ENCODE measurements at regions not wholly inside any gene's neighbourhood (a gene's known extent, or its start where the extent isn't known, plus 50 kb on each side); places are given as distances from the start of the nearest gene placed in this dataset.
"Not testable (repeated sequence)": the region's sequence is repeated elsewhere in the genome, so short reads cannot be mapped to it uniquely, and the experiment has no call there.

GRCh38 chr3:75432466-75432865, 231.7 kb upstream of the FRG2C start:
- H3K4me1 Mint-ChIP-seq (ENCODE audit: unreplicated experiment): peaks cover 44% of the 10 kb centered on the region
- peak overlapping the region; percentile 15 for H3K4me3 Mint-ChIP-seq (ENCODE audit: unreplicated experiment)
- H3K27me3 Mint-ChIP-seq (ENCODE audit: unreplicated experiment); H3K9me3 Mint-ChIP-seq (ENCODE audit: unreplicated experiment); H3K36me3 Mint-ChIP-seq (ENCODE audit: unreplicated experiment); DNase-seq (ENCODE audit: extremely low spot score, unreplicated experiment): not testable (repeated sequence)
- peak overlapping the region; percentile 95 for H3K27ac Mint-ChIP-seq (ENCODE audit: unreplicated experiment)

DNA sequence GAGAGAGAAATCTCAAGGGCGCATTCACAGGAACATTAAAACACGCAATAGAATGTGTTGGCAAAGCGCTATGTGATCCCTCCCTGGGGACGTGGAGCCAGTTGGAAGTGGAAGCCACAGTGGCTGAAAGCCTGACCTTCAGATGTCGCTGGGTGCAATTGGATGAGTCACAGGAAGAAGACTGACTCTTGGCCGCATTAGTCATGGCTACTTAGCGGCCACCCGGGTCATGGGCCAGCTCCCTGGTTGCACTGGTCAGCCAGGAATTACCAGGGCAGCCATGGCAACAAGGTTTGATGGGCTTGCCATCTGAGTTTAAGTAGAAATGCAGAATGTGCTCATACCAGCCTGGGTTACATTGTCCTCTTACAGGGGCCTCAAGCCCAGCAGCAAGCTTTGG, 231.2 kb upstream of the FRG2C start:
- H3K36me3 Mint-ChIP-seq (ENCODE audit: unreplicated experiment); H3K27me3 Mint-ChIP-seq (ENCODE audit: unreplicated experiment); H3K9me3 Mint-ChIP-seq (ENCODE audit: unreplicated experiment): not testable (repeated sequence)
- H3K27ac Mint-ChIP-seq (ENCODE audit: unreplicated experiment): peak overlapping the region; percentile 95
- peaks cover 44% of the 10 kb centered on the region for H3K4me1 Mint-ChIP-seq (ENCODE audit: unreplicated experiment)
- peak; percentile 93 for DNase-seq (ENCODE audit: extremely low spot score, unreplicated experiment)
- peak overlapping the region; percentile 59 for H3K4me3 Mint-ChIP-seq (ENCODE audit: unreplicated experiment)

DNA sequence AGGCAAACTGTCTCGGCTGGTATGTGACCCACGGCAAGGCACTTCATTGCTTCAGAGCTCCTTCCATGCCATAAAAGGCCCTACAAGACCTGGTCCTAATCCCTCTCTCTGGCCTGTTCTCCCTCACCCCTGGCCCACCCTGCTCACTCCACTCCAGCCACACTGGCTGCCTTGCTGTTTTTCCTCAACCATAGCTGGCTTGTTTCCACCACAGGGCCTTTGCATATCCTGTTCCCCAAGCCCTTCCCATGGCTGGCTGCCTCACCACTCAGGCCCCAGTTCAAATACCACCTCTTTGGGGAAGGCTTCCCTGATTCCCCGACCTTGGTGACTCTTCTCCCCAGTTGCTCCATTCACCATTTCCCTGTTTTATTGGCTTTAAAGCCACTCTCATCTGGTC, 230.8 kb upstream of the FRG2C start:
- not testable (repeated sequence) for H3K36me3 Mint-ChIP-seq (ENCODE audit: unreplicated experiment); H3K9me3 Mint-ChIP-seq (ENCODE audit: unreplicated experiment); DNase-seq (ENCODE audit: extremely low spot score, unreplicated experiment); H3K27me3 Mint-ChIP-seq (ENCODE audit: unreplicated experiment)
- peak overlapping the region; percentile 95 for H3K27ac Mint-ChIP-seq (ENCODE audit: unreplicated experiment)
- H3K4me1 Mint-ChIP-seq (ENCODE audit: unreplicated experiment): peaks cover 44% of the 10 kb centered on the region
- H3K4me3 Mint-ChIP-seq (ENCODE audit: unreplicated experiment): peak overlapping the region; percentile 59

- peak overlapping the region; percentile 94 for H3K4me3 Mint-ChIP-seq (ENCODE audit: unreplicated experiment)
- H3K27ac Mint-ChIP-seq (ENCODE audit: unreplicated experiment): peak overlapping the region; percentile 95
- H3K9me3 Mint-ChIP-seq (ENCODE audit: unreplicated experiment); H3K27me3 Mint-ChIP-seq (ENCODE audit: unreplicated experiment); H3K36me3 Mint-ChIP-seq (ENCODE audit: unreplicated experiment); DNase-seq (ENCODE audit: extremely low spot score, unreplicated experiment): not testable (repeated sequence)
- peaks cover 38% of the 10 kb centered on the region for H3K4me1 Mint-ChIP-seq (ENCODE audit: unreplicated experiment)
Observed at GRCh38 chr3:75434276-75434912, 229.7 kb upstream of the FRG2C start.

- Mint-ChIP-seq H3K27ac (ENCODE audit: unreplicated experiment) (peak overlapping the region; percentile 100), H3K4me3 (ENCODE audit: unreplicated experiment) (peak overlapping the region; percentile 94), H3K4me1 (ENCODE audit: unreplicated experiment) (peaks cover 34% of the 10 kb centered on the region)
- H3K9me3 Mint-ChIP-seq (ENCODE audit: unreplicated experiment); H3K27me3 Mint-ChIP-seq (ENCODE audit: unreplicated experiment); H3K36me3 Mint-ChIP-seq (ENCODE audit: unreplicated experiment): not testable (repeated sequence)
- peak; percentile 99 for DNase-seq (ENCODE audit: extremely low spot score, unreplicated experiment)
Observed at GRCh38 chr3:75434913-75435793, 229.0 kb upstream of the FRG2C start.

DNA sequence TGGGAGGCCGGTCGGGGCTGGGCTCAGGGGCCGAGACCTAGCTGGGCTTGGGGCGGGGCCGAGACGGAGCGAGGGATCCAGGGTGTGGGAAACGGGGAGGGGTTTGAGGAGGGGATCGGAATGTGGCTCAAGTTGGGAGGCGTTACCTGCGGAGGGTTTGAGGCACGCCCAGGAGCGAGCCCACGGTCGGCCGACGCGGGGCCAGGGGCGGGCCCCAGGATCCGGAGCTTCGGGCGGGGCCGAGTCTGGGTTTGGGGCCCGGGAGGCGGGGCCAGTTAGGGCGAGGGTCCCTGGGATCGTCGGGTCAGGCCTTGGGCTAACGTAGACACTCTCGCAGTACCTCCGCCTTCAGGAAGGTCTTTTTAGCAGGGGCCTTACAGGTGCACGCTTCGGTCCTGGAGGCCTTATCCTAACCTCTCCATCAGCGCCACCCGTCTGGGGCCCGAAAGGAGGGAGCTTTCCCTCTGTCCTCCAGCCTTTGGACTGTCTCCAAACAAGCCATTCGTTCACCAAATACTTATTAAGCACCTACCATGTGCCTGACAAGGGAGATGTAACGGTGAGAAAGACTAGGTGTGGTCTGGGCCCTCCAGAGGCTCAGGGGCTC, 228.2 kb upstream of the FRG2C start:
- not testable (repeated sequence) for DNase-seq (ENCODE audit: extremely low spot score, unreplicated experiment); H3K36me3 Mint-ChIP-seq (ENCODE audit: unreplicated experiment)
- peaks cover 32% of the 10 kb centered on the region for H3K4me1 Mint-ChIP-seq (ENCODE audit: unreplicated experiment)

GRCh38 chr3:75440986-75441385, 223.1 kb upstream of the FRG2C start:
- H3K27ac Mint-ChIP-seq (ENCODE audit: unreplicated experiment); H3K36me3 Mint-ChIP-seq (ENCODE audit: unreplicated experiment); H3K4me3 Mint-ChIP-seq (ENCODE audit: unreplicated experiment); H3K27me3 Mint-ChIP-seq (ENCODE audit: unreplicated experiment); DNase-seq (ENCODE audit: extremely low spot score, unreplicated experiment); H3K4me1 Mint-ChIP-seq (ENCODE audit: unreplicated experiment); H3K9me3 Mint-ChIP-seq (ENCODE audit: unreplicated experiment): not testable (repeated sequence)

More for the DNA sequence above, 228.2 kb upstream of the FRG2C start:
- H3K27me3 Mint-ChIP-seq (ENCODE audit: unreplicated experiment); H3K9me3 Mint-ChIP-seq (ENCODE audit: unreplicated experiment): not testable (repeated sequence)
- Mint-ChIP-seq H3K4me3 (ENCODE audit: unreplicated experiment) (peak overlapping the region; percentile 94), H3K27ac (ENCODE audit: unreplicated experiment) (peak overlapping the region; percentile 100)

DNA sequence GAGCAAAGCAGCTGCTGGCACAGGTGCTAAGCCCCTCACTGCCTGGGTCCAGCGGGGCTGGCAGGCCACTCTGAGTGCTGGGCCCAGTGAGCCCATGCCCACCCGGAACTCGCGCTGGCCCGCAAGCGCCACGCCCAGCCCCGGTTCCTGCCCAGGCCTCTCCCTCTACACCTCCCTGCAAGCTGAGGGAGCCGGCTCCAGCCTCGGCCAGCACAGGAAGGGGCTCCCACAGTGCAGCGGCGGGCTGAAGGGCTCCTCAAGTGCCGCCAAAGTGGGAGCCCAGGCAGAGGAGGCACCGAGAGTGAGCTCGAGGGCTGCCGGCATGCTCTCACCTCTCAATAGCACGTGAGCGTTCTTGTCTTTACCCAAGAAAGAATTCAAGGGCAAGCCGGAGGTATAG, 219.5 kb upstream of the FRG2C start:
- DNase-seq (ENCODE audit: extremely low spot score, unreplicated experiment); H3K36me3 Mint-ChIP-seq (ENCODE audit: unreplicated experiment); H3K9me3 Mint-ChIP-seq (ENCODE audit: unreplicated experiment); H3K4me3 Mint-ChIP-seq (ENCODE audit: unreplicated experiment); H3K27ac Mint-ChIP-seq (ENCODE audit: unreplicated experiment); H3K4me1 Mint-ChIP-seq (ENCODE audit: unreplicated experiment); H3K27me3 Mint-ChIP-seq (ENCODE audit: unreplicated experiment): not testable (repeated sequence)

GRCh38 chr3:75445234-75445633, 218.9 kb upstream of the FRG2C start:
- H3K27ac Mint-ChIP-seq (ENCODE audit: unreplicated experiment); H3K36me3 Mint-ChIP-seq (ENCODE audit: unreplicated experiment); DNase-seq (ENCODE audit: extremely low spot score, unreplicated experiment); H3K27me3 Mint-ChIP-seq (ENCODE audit: unreplicated experiment); H3K9me3 Mint-ChIP-seq (ENCODE audit: unreplicated experiment); H3K4me1 Mint-ChIP-seq (ENCODE audit: unreplicated experiment); H3K4me3 Mint-ChIP-seq (ENCODE audit: unreplicated experiment): not testable (repeated sequence)

DNA sequence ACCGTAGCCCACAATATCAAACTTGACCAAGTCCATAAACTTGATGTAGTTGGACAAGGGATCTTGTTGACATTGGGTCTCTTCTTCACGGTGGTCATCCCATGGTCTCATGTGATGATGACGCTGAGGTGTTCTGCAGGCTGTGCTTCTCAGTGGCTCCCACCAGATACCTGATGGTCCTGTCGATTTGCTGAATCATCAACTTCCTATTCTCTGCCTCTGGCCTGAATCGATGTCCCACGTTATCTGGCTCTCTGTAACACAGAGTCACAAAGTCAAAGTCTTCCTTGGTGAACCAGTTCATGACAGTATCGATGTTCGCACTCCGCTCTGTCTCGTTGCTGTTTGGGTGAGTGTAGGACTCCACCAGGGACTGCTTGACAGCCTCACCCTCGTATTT, 217.2 kb upstream of the FRG2C start:
- not testable (repeated sequence) for H3K36me3 Mint-ChIP-seq (ENCODE audit: unreplicated experiment); H3K4me3 Mint-ChIP-seq (ENCODE audit: unreplicated experiment); H3K4me1 Mint-ChIP-seq (ENCODE audit: unreplicated experiment); H3K9me3 Mint-ChIP-seq (ENCODE audit: unreplicated experiment); H3K27me3 Mint-ChIP-seq (ENCODE audit: unreplicated experiment); H3K27ac Mint-ChIP-seq (ENCODE audit: unreplicated experiment); DNase-seq (ENCODE audit: extremely low spot score, unreplicated experiment)

DNA sequence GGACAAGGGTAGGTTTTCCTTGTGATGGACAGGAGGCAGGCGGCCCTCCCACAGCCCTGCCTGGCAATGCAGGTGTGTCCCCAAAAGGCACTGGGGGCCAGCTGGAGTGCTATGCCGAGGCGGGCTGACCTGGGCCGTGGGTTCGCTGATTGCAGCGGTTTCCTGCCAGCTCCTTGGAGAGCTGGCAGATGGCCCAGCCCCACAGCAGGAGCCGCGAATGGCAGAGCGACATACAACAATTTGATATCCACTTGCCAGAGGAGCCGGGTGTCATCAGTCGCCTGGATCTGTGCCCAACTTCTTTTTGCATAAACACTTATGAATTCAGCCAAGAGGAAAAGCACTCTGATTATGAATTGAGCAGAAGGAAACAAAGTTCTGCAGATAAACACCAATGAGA, 210.8 kb upstream of the FRG2C start:
- H3K36me3 Mint-ChIP-seq (ENCODE audit: unreplicated experiment); DNase-seq (ENCODE audit: extremely low spot score, unreplicated experiment); H3K4me1 Mint-ChIP-seq (ENCODE audit: unreplicated experiment); H3K4me3 Mint-ChIP-seq (ENCODE audit: unreplicated experiment); H3K27ac Mint-ChIP-seq (ENCODE audit: unreplicated experiment); H3K9me3 Mint-ChIP-seq (ENCODE audit: unreplicated experiment); H3K27me3 Mint-ChIP-seq (ENCODE audit: unreplicated experiment): not testable (repeated sequence)

DNA sequence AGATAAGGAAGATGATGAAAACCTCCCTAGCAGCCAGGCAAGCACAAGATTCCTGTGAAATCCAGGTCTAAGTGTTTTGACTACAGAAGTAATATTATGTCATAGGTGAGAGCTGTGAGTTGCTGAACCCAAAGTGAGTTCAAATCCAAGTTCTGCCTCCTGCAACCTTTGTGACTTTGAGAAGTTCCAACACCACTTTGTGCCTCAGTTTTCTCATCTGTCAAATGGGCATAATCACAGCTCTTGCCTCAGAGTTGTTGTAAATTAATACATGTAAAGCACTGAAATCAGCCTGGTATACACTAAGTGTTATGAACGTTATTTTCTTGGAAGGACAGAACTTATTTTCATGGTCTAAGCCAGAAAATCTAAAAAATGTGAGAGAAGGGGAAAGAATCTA, 210.3 kb upstream of the FRG2C start:
- not testable (repeated sequence) for H3K4me3 Mint-ChIP-seq (ENCODE audit: unreplicated experiment); H3K27me3 Mint-ChIP-seq (ENCODE audit: unreplicated experiment)

More for the DNA sequence above, 210.3 kb upstream of the FRG2C start:
- not testable (repeated sequence) for H3K9me3 Mint-ChIP-seq (ENCODE audit: unreplicated experiment); H3K27ac Mint-ChIP-seq (ENCODE audit: unreplicated experiment); H3K4me1 Mint-ChIP-seq (ENCODE audit: unreplicated experiment); DNase-seq (ENCODE audit: extremely low spot score, unreplicated experiment); H3K36me3 Mint-ChIP-seq (ENCODE audit: unreplicated experiment)

Data from osteocyte (in vitro differentiated cells).